HG02678 (cell line): ENCODE measurements at regions not wholly inside any gene's neighbourhood (a gene's known extent, or its start where the extent isn't known, plus 50 kb on each side); places are given as distances from the start of the nearest gene placed in this dataset.

Experiments
- ATAC-seq: cut with Tn5 transposase; IDR thresholded peaks from one replicate; pipeline ENCODE4 v1.9.1; 2021; ENCODE audit warnings: mild to moderate bottlenecking, moderate library complexity; ENCODE audit not compliant: unreplicated experiment

- no peak for ATAC-seq
These were observed 108.1 kb upstream of the MVB12B start for GRCh38 chr9:126218359-126219125.

DNA sequence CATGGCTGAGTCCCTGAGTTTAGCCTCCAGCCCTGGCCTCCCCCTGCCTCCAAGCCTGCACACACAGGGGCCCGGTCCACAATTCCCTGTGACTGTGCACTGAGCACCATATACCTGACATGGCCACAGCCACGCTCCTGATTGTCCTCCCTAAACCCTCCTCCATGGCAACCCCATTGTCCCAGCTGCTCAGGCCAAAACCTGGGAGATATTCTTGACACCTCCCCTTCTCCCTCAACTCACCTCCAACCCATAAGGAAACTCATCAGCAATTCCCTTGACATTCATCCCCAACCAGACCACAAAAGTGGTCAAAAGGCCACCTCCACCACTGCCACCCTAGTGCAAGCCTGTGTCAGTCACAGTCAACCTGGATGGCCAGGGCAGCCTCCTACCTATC is 107.5 kb upstream of the MVB12B start:
- no peak for ATAC-seq

GRCh38 chr9:126219648-126220063 is 107.0 kb upstream of the MVB12B start:
- no peak for ATAC-seq

GRCh38 chr9:126221480-126221879 is 105.1 kb upstream of the MVB12B start:
- ATAC-seq, result no peak

GRCh38 chr9:126222363-126222834 is 104.2 kb upstream of the MVB12B start:
- ATAC-seq, result no peak

- no peak for ATAC-seq
These were observed 103.7 kb upstream of the MVB12B start for GRCh38 chr9:126222835-126223431.

- ATAC-seq, result no peak
These were observed 102.7 kb upstream of the MVB12B start for GRCh38 chr9:126223798-126224531.

GRCh38 chr9:126225611-126226609 is 100.7 kb upstream of the MVB12B start:
- no peak for ATAC-seq

GRCh38 chr9:126226991-126227936 is 99.4 kb upstream of the MVB12B start:
- ATAC-seq, result no peak

- no peak for ATAC-seq
These were observed 98.4 kb upstream of the MVB12B start for GRCh38 chr9:126228111-126228780.

DNA sequence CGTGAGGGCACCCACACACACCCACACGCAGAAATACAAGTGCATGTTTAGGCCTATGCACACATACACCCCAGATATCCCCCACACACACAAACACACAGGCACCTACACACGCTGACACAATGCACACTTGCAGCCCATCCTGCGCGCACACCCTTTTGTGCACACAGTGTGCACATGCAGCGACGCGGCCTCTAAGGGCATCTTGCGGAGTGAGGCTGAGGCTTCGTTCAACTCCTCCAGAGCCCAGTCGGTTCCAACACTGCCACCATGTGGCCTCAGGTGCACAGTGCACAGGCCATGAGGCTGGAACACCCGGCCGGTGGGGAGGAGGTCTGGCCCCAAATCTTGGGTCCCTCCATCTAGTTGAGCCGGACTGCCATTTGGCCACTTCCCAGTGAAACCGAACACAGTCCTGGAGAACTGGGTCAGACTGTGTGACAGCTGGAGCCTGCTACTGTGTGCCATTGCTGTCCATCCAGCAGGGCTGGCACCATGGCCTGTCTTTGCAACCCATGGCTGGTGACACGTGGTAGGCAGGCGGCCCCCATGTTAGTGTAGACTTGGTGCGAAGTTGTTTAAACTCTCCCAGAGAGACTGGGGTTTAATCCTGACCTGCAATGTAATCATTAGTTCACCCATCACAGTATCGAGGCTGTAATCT is 97.7 kb upstream of the MVB12B start:
- peak; percentile 67 for ATAC-seq

DNA sequence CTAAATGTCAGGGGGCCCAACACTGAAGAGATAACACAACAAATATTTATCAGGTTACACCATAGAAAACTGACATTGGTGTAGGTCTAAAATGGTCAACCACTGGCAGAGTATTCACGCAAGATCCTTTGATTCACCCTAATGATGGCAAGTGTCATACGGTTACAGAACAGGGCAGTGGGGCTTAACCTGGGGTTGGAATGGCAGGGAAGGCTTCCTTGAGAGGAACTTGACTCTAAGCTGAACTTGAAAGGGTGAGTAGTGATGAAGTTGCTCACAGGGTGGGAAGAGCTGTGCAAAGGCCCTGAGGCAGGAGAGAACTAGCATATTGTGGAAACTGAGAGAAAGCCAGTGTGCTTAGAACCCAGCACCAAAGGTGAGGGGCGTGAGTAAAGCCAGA is 97.1 kb upstream of the MVB12B start:
- ATAC-seq, result no peak

GRCh38 chr9:126230692-126231091 is 95.9 kb upstream of the MVB12B start:
- no peak for ATAC-seq

DNA sequence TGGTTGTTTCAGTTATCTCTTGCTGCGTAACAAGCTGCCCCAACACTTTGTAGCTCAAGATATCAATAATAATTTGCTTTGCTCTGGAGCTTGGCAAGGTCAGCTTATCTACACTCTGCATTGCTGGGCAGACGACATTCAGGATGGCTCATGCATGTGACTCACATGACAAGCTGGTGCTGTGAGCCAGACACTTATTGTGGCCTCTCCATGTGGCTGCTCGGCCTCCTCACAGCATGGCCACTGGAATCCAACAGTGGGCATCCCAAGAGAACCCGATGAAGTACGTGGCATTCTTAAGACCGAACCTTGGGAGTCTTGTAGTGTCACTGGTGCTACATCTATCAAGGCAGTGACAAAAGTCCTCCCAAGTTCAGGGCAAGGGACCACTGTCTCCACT is 94.2 kb upstream of the MVB12B start:
- ATAC-seq, result no peak

- ATAC-seq, result no peak
These were observed 93.5 kb upstream of the MVB12B start for GRCh38 chr9:126233175-126233574.

GRCh38 chr9:126233913-126234525 is 92.6 kb upstream of the MVB12B start:
- no peak for ATAC-seq

DNA sequence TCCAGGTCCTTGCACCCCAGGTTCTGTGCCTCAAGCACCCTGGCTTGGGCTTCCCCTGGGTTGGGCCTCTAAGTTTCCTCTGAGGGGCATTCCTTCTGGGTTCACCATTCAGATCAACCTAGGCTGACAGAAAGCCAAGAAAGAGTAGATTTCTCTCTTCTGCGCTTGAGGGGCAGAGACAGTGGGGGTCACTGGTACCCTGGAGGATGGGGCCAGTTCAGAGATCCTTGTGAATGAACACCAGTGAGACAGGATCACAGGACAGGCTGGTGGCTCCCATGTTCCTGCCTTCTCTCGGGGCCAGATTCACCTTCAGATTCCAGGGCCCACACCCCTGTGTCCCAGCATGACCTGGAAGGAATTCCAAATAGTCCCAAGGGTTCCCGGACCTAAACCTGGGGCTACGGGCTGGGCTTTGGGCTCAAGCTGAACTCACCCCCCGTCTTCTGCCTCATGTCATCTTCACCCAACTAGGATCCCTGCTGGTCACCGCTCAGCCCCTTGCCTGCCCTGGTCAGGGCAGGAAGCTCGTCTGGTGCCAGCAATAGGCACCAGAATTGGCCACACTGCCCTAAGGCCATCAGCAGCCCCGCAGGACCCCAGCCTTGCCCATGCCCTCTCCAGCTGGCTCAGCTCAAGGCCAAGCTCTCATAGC is 91.8 kb upstream of the MVB12B start:
- ATAC-seq, result no peak
